ENCODE measurements at regions not wholly inside any gene's neighbourhood (a gene's known extent, or its start where the extent isn't known, plus 50 kb on each side); places are given as distances from the start of the nearest gene placed in this dataset.

- no peak overlapping the region for H3K27ac ChIP-seq (ENCODE audit: extremely low read depth, low read depth, low read length)
- TF ChIP-seq ZFHX2 (tag by site-specific recombination; conservative IDR thresholded peaks at IDR 0.05) (no peak), ZNF433 (tag by site-specific recombination; IDR thresholded peaks at IDR 0.05; ENCODE audit: low read depth) (no peak), ZNF426 (tag by site-specific recombination; IDR thresholded peaks at IDR 0.05) (no peak), PBX3 (CRISPR knock-in tag; IDR thresholded peaks at IDR 0.05) (no peak), IKZF3 (tag by site-specific recombination; IDR thresholded peaks at IDR 0.05) (no peak), ZNF513 (tag by site-specific recombination; IDR thresholded peaks at IDR 0.05) (no peak), SP2 (tag by site-specific recombination; IDR thresholded peaks at IDR 0.05) (no peak), ZNF112 (tag by site-specific recombination; IDR thresholded peaks at IDR 0.05) (no peak), ZIC2 (tag by site-specific recombination; IDR thresholded peaks at IDR 0.05) (no peak), ZNF169 (tag by site-specific recombination; IDR thresholded peaks at IDR 0.05) (no peak), SCRT1 (tag by site-specific recombination; IDR thresholded peaks at IDR 0.05; ENCODE audit: borderline replicate concordance) (no peak), ZNF791 (tag by site-specific recombination; IDR thresholded peaks at IDR 0.05) (no peak), MYNN (tag by site-specific recombination; IDR thresholded peaks at IDR 0.05; ENCODE audit: borderline replicate concordance) (no peak), ZNF707 (tag by site-specific recombination; IDR thresholded peaks at IDR 0.05) (no peak), KLF17 (tag by site-specific recombination; IDR thresholded peaks at IDR 0.05) (no peak), ZNF626 (tag by site-specific recombination; IDR thresholded peaks at IDR 0.05) (no peak)
- H3K9me3 ChIP-seq (ENCODE audit: control insufficient read depth, insufficient read depth, low read depth, low read length), result no peaks in the 10 kb centered on the region
- H3K4me1 ChIP-seq (ENCODE audit: control insufficient read depth, insufficient read depth, low read length), result no peaks in the 10 kb centered on the region
- no peak overlapping the region for H3K4me3 ChIP-seq (ENCODE audit: low read depth, low read length)
- CTCF ChIA-PET, result interaction anchor here (0.5 to 1.2 kb wide), 4 partner anchors 122 to 560 kb away, joined by 3 read pairs; no protein-coding TSS in a partner anchor
- POLR2A ChIA-PET, result no interaction called here
- no peaks in the 10 kb centered on the region for H3K36me3 ChIP-seq (ENCODE audit: control insufficient read depth in 2 of 2, insufficient read depth in 1 of 2, low read length in 2 of 2)
These were observed 74.3 kb downstream of the DHCR7 start for GRCh38 chr11:71373791-71374454.

- H3K9me3 ChIP-seq (ENCODE audit: control insufficient read depth, insufficient read depth, low read depth, low read length), result no peaks in the 10 kb centered on the region
- CTCF ChIA-PET, result interaction anchor here (1.0 to 1.2 kb wide), 2 partner anchors 252 to 286 kb away, joined by 3 read pairs; no protein-coding TSS in a partner anchor
These were observed 75.2 kb downstream of the DHCR7 start for GRCh38 chr11:71372693-71373657.

GRCh38 chr11:71371674-71372069 is 76.5 kb downstream of the DHCR7 start:
- H3K4me1 ChIP-seq (ENCODE audit: control insufficient read depth, insufficient read depth, low read length), result no peaks in the 10 kb centered on the region
- H3K9me3 ChIP-seq (ENCODE audit: control insufficient read depth, insufficient read depth, low read depth, low read length), result no peaks in the 10 kb centered on the region
- POLR2A ChIA-PET, result no interaction called here
- H3K27ac ChIP-seq (ENCODE audit: extremely low read depth, low read depth, low read length), result no peak overlapping the region
- H3K4me3 ChIP-seq (ENCODE audit: low read depth, low read length), result no peak overlapping the region
- CTCF ChIA-PET, result interaction anchor here (0.9 to 1.3 kb wide), 4 partner anchors 11 to 251 kb away, joined by 3 to 4 read pairs (median 4); no protein-coding TSS in a partner anchor
- H3K36me3 ChIP-seq (ENCODE audit: control insufficient read depth in 2 of 2, insufficient read depth in 1 of 2, low read length in 2 of 2), result no peaks in the 10 kb centered on the region
- TF ChIP-seq ZNF391 (tag by site-specific recombination; IDR thresholded peaks at IDR 0.05; ENCODE audit: borderline replicate concordance, low read depth) (no peak), ZNF514 (tag by site-specific recombination; IDR thresholded peaks at IDR 0.05) (no peak), ZNF747 (tag by site-specific recombination; IDR thresholded peaks at IDR 0.05) (no peak), SCRT2 (tag by site-specific recombination; IDR thresholded peaks at IDR 0.05) (no peak), ZNF169 (tag by site-specific recombination; IDR thresholded peaks at IDR 0.05) (no peak), ZNF501 (tag by site-specific recombination; IDR thresholded peaks at IDR 0.05) (no peak), ZSCAN18 (tag by site-specific recombination; IDR thresholded peaks at IDR 0.05) (no peak), ZNF239 (tag by site-specific recombination; IDR thresholded peaks at IDR 0.05) (no peak), ZBTB20 (tag by site-specific recombination; IDR thresholded peaks at IDR 0.05) (no peak), ZNF664 (tag by site-specific recombination; IDR thresholded peaks at IDR 0.05) (no peak), YY1 (tag by site-specific recombination; IDR thresholded peaks at IDR 0.05) (no peak)

More at GRCh38 chr11:71372693-71373657, 75.2 kb downstream of the DHCR7 start:
- Histone ChIP-seq H3K4me1 (ENCODE audit: control insufficient read depth, insufficient read depth, low read length) (no peaks in the 10 kb centered on the region), H3K4me3 (ENCODE audit: low read depth, low read length) (no peak overlapping the region), H3K36me3 (ENCODE audit: control insufficient read depth in 2 of 2, insufficient read depth in 1 of 2, low read length in 2 of 2) (no peaks in the 10 kb centered on the region), H3K27ac (ENCODE audit: extremely low read depth, low read depth, low read length) (no peak overlapping the region)
- TF ChIP-seq ZBTB17 (tag by site-specific recombination; IDR thresholded peaks at IDR 0.05), result no peak
- POLR2A ChIA-PET, result no interaction called here
